ENCODE measurements at regions not wholly inside any gene's neighbourhood (a gene's known extent, or its start where the extent isn't known, plus 50 kb on each side); places are given as distances from the start of the nearest gene placed in this dataset.
A peak's percentile ranks its signal among the peaks of the same experiment; 100 is the strongest.

GRCh38 chr11:92829671-92830070 lies 139.8 kb upstream of the MTNR1B start:
- no peak for DNase-seq (ENCODE audit: low read depth, low spot score)

- DNase-seq (ENCODE audit: low read depth, low spot score), result no peak
Observed at GRCh38 chr11:92830377-92831155, 138.9 kb upstream of the MTNR1B start.

GRCh38 chr11:92834296-92835020 lies 135.0 kb upstream of the MTNR1B start:
- no peak for DNase-seq (ENCODE audit: low read depth, low spot score)

- no peak for DNase-seq (ENCODE audit: low read depth, low spot score)
Observed at GRCh38 chr11:92837595-92837994, 131.9 kb upstream of the MTNR1B start.

GRCh38 chr11:92838759-92839310 lies 130.6 kb upstream of the MTNR1B start:
- DNase-seq (ENCODE audit: low read depth, low spot score), result peak; percentile 90

GRCh38 chr11:92839450-92839849 lies 130.0 kb upstream of the MTNR1B start:
- no peak for DNase-seq (ENCODE audit: low read depth, low spot score)

DNA sequence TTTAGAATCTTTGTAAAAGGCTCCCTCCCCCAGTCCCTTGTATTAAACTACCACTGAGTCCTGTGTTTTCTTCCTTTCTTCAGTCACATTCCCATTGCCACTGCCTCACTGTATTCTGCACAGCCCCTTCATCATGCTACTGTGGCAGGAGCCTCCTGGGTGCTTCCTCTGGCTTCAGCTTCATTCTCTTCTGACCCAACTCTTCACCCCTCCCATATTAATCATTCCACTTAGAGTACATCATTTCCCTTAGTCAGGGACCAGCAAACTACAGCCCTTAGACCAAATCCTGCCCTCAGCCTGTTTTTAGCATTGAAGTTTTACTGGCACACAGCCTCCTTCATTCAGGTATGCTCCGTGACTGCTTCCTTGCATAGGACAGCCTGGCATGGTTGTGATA lies 127.7 kb upstream of the MTNR1B start:
- no peak for DNase-seq (ENCODE audit: low read depth, low spot score)

DNA sequence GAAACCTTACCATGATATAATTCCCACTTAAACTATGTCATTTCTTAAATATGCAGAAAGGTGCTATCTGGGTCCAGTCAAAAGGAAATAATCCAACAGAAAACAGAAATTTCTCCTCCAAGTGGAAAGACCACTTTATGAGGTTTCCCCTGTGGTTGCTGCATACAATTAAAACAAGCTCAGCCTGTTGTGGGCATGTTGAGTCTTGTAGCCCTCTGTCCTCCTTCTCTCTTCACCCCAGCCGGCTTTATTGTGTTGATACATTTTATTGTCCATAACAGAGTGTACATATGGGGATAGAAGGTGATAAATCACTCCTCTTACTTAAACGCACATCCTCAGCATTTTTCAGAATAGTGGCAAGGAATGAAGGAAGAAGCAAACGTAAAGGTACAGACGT lies 126.0 kb upstream of the MTNR1B start:
- no peak for DNase-seq (ENCODE audit: low read depth, low spot score)

- no peak for DNase-seq (ENCODE audit: low read depth, low spot score)
Observed at GRCh38 chr11:92844197-92844596, 125.3 kb upstream of the MTNR1B start.

DNA sequence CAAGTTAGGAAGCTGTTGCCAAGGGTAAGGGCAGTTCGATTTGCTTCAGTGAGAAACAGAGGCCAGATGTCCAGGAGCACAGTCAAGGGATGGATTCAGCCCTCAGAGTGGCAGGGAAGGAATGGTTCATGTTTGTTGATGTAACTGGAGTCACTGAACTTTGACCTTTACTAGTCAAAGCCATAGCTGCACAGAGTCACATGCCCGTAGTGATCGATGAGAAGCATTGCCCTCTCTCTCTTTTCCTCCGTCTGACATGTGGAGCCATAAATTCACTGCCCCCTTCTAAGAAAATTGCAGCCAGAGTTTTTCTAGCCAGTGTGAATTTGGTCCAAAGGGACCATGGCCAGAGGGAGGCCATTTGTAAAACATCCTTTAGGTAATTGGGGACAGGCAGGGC lies 124.1 kb upstream of the MTNR1B start:
- no peak for DNase-seq (ENCODE audit: low read depth, low spot score)

DNA sequence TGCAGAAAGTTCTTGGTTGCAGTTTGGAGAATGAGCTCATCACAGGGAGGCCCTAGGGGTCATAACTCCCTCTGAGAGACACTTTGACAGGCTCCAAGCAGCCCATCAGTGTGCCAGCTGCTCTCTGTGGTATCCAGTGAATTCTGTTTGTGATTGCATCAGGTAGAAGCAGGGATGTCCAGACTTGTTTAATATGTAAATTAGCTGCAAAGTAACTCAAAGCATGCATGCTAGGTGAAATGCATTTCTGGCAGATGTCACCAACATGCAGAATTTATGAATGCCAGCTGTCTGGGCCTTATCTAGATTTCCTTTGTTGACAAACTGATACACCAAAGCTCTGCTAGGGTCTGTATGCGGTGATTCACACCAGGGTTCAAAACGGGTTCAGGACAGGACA lies 123.6 kb upstream of the MTNR1B start:
- DNase-seq (ENCODE audit: low read depth, low spot score), result no peak

DNA sequence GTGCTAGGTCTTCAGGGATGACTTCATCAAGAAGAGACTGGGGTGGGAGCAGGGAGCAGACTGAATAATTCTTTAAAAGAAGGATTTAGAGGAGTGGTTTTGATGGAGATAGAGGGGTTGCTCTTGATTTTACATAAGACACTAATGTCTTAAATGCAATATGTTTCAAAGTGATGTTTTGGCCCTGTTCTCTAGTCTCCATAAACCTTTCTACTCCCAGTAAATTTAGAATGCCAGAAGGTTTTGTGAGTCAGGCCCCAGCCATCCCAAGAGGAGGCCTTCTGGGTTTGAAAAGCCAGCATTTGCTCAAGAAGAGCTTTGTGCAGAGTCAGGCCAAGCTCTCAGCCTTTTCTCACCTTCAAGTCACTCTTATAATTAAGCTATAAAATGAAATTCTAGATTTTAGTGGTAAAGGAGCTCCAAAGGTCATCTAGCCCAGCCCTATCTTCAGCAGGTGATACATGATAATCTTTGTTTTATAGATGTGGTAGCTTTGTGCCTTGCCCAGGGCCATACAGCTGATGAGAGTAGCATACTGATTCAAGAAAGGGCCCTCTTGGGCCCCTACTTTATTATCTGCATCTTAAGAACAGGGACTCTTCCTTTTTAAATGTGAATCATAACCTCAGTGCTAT lies 122.8 kb upstream of the MTNR1B start:
- DNase-seq (ENCODE audit: low read depth, low spot score), result no peak

GRCh38 chr11:92848578-92848977 lies 120.9 kb upstream of the MTNR1B start:
- DNase-seq (ENCODE audit: low read depth, low spot score), result no peak

DNA sequence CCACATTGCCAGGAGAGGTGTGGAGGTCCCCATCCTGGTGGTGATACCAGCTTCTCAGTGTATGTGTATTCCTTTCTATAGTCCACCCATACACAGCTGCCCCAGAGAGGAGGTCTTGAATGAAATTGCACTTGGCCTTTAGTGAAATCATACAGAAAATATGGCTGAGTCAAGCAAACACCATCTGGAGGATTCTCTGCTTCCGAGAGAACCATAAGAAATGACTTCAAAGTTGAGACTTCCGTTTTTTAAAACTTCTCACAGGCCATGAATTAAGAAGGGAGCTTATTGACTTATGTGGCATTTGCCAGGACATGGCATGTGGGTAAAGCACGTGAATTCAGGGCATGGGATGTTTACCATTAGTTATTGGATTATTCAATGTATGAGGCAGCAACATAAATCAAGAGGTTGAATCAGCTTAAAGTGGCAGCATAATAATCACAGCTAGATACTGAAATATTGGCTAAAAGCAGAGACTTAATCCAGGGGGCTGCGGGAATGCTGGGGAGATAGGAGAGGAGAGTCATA lies 119.1 kb upstream of the MTNR1B start:
- DNase-seq (ENCODE audit: low read depth, low spot score), result no peak

GRCh38 chr11:92852229-92852628 lies 117.2 kb upstream of the MTNR1B start:
- no peak for DNase-seq (ENCODE audit: low read depth, low spot score)

DNA sequence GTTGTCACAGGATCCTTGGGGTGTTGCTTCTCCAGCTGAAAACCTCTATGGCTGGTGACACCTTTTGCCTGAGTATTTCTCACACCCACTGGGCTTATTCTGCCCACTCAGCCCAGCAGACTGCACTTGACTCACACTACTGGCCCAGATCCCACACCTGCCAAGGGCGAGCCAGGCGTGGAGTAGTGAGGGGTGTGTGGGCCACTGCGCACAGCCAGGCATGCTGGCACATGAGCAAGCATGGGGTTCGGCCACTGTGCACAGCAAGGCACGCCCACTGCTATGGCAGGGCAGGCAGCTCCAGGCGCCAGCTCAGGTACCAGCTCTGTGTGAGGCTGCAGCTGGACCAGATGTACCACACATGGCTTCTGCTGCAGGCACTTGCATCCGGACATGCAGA lies 116.5 kb upstream of the MTNR1B start:
- DNase-seq (ENCODE audit: low read depth, low spot score), result no peak

DNA sequence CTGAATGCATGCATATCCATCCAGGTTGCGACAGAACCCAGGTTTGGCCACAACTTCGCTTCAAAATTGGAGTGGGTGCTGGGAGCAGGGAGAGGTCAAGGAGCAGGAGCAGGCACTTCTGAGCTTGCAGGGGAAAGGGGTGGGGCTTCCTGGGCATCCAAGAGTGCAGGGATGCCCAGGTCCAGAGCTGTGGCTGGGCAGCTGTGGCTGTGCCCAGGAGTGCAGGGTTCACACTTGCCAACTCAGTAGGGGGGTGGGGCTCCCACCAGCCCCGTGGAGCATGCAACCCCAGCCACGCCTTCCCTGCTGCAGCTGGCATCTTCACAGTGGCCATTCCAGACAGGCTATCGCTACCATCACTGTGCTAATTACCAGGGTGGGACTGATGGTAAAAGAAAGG lies 115.3 kb upstream of the MTNR1B start:
- no peak for DNase-seq (ENCODE audit: low read depth, low spot score)

DNA sequence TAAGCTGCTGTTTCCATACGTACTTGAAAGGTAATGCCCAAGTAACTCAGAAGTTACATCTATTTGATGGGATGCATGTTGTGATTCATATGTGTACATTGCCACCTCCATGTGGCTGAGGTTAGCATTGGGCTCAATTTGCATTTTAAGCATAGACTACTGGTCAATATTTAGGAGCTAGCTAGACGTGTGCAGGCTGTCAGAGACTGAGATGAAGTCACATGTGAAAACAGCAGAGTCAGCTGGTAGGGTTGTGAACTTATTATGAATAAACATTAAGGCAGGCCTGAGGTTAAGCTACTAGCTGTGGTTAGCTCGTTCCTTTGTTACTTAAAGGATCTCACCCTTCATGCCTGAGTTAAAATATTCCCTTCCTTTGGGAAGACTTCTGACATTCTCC lies 114.5 kb upstream of the MTNR1B start:
- no peak for DNase-seq (ENCODE audit: low read depth, low spot score)

DNA sequence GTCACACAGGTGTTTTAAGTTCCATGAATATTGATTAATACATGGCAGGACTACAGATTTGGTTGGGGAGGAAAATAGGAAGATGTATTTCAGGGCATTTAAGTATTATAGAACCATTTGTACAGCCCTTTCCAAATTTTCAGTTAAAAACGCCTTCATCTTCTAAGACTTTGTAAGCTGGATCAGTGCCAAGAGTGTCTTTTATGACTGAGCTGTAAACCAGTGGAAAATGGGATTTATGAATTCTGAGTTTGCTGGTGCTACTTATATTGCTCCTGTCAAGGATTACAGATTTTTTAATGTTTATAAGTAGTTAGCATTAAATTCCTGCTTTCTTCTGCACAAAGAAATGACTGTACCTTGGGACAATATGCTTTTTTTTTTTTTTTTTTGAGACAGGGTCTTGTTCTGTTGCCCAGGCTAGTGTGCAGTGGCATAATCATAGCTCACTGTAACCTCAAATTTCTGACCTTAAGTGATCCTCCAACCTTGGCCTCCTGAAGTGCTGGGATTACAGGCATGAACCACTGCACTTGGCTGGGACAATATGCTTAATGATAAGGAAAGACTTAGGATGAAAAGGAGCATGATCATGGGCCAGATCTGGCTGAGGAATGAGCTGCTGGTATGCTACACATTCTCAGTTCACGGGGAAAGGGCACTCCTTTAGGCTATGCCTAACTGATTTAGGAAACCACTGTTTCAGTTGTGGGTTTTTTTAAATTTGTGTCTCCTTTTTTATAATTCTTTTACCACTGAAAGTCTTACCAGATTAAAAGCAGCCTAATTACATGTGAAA lies 113.6 kb upstream of the MTNR1B start:
- DNase-seq (ENCODE audit: low read depth, low spot score), result no peak

- no peak for DNase-seq (ENCODE audit: low read depth, low spot score)
Observed at GRCh38 chr11:92857407-92857806, 112.0 kb upstream of the MTNR1B start.

- DNase-seq (ENCODE audit: low read depth, low spot score), result no peak
Observed at GRCh38 chr11:92859156-92859690, 110.2 kb upstream of the MTNR1B start.
